Thoracic aorta (tissue), 2 donors: ENCODE measurements at regions not wholly inside any gene's neighbourhood (a gene's known extent, or its start where the extent isn't known, plus 50 kb on each side); places are given as distances from the start of the nearest gene placed in this dataset.

Experiments used
- ATAC-seq: fragments of 150-250 bp; one replicate; pipeline ENCODE4 v1.8.0; 2017; ENCODE audit warnings: low read depth; ENCODE audit not compliant: insufficient number of reproducible peaks, low FRiP score
- DNase-seq: peaks from one replicate; pipeline ENCODE4 v3.0.0-alpha.2; 2020; ENCODE audit warnings: low spot score
- H3K27ac ChIP-seq, 2 donors: fragments of 200-600 bp; sonication (generic); 1 replicate in 1 of 2; 2 replicates in 1 of 2; pipeline ENCODE4 v1.5.1; 2016; ENCODE audit warnings: mild to moderate bottlenecking in 2 of 2, moderate library complexity in 2 of 2
- H3K27me3 ChIP-seq: fragments of 200-600 bp; sonication (generic); replicated peaks from 2 replicates; pipeline ENCODE4 v1.6.0; 2016; ENCODE audit warnings: mild to moderate bottlenecking; ENCODE audit not compliant: insufficient read depth
- H3K36me3 ChIP-seq: fragments of 200-600 bp; sonication (generic); one replicate; pipeline ENCODE4 v1.5.1; 2016
- H3K4me1 ChIP-seq, 2 donors: fragments of 200-600 bp; sonication (generic); 1 replicate in 1 of 2; 2 replicates in 1 of 2; pipeline versions ENCODE4 v1.5.1 to v1.6.0; 2016; ENCODE audit warnings: low read depth in 2 of 2, mild to moderate bottlenecking in 1 of 2; ENCODE audit not compliant: control insufficient read depth in 1 of 2
- H3K4me3 ChIP-seq: fragments of 200-600 bp; sonication (generic); 2 replicates; pipeline ENCODE4 v1.5.1; 2016; ENCODE audit warnings: mild to moderate bottlenecking
- H3K9me3 ChIP-seq: fragments of 200-600 bp; sonication (generic); 2 replicates; pipeline ENCODE4 v1.5.1; 2016
- CTCF ChIP-seq: fragments of 200-600 bp; sonication (generic); IDR thresholded peaks from one replicate; pipeline ENCODE4 v1.5.1; 2019; ENCODE audit warnings: antibody characterized with exemption

GRCh38 chr18:21997207-21998143 is 171.9 kb upstream of the GATA6 start:
- H3K4me3 ChIP-seq = peak overlapping the region; percentile 23
- DNase-seq = no peak
- peak overlapping the region; percentile 52 to 67 for H3K27ac ChIP-seq
- H3K4me1 ChIP-seq = peaks cover 5 to 47% of the 10 kb centered on the region in 2 donors
- H3K36me3 ChIP-seq = no peaks in the 10 kb centered on the region
- peak; percentile 78 for TF ChIP-seq CTCF
- H3K27me3 ChIP-seq = no peaks in the 10 kb centered on the region
- H3K9me3 ChIP-seq = no peaks in the 10 kb centered on the region
- peak; percentile 79 for ATAC-seq

- DNase-seq (no peak), ATAC-seq (no peak)
- Histone ChIP-seq H3K27ac (peak overlapping the region; percentile 52 to 67), H3K9me3 (no peaks in the 10 kb centered on the region), H3K27me3 (no peaks in the 10 kb centered on the region), H3K4me3 (peak overlapping the region; percentile 36), H3K36me3 (no peaks in the 10 kb centered on the region), H3K4me1 (peaks cover 5 to 47% of the 10 kb centered on the region in 2 donors)
- TF ChIP-seq CTCF = no peak
Measured at GRCh38 chr18:21998486-21998885, 170.9 kb upstream of the GATA6 start.

GRCh38 chr18:22001912-22002487 is 167.4 kb upstream of the GATA6 start:
- H3K27ac ChIP-seq = no peak overlapping the region
- H3K27me3 ChIP-seq = no peaks in the 10 kb centered on the region
- no peak for TF ChIP-seq CTCF
- H3K4me3 ChIP-seq = no peak overlapping the region
- H3K36me3 ChIP-seq = no peaks in the 10 kb centered on the region
- H3K4me1 ChIP-seq = peaks cover 5 to 53% of the 10 kb centered on the region in 2 donors
- ATAC-seq (no peak), DNase-seq (no peak)
- H3K9me3 ChIP-seq = no peaks in the 10 kb centered on the region

GRCh38 chr18:22005191-22005841 is 164.1 kb upstream of the GATA6 start:
- no peak for DNase-seq
- no peak for TF ChIP-seq CTCF

GRCh38 chr18:22006458-22006857 is 162.9 kb upstream of the GATA6 start:
- Histone ChIP-seq H3K27ac (no peak overlapping the region), H3K36me3 (no peaks in the 10 kb centered on the region), H3K4me3 (no peak overlapping the region), H3K4me1 (peaks cover 0 to 14% of the 10 kb centered on the region in 2 donors), H3K27me3 (no peaks in the 10 kb centered on the region), H3K9me3 (no peaks in the 10 kb centered on the region)
- no peak for ATAC-seq
- no peak for DNase-seq
- no peak for TF ChIP-seq CTCF

More at GRCh38 chr18:22005191-22005841, 164.1 kb upstream of the GATA6 start:
- no peak overlapping the region for H3K4me3 ChIP-seq
- H3K9me3 ChIP-seq = no peaks in the 10 kb centered on the region
- H3K27me3 ChIP-seq = no peaks in the 10 kb centered on the region
- no peaks in the 10 kb centered on the region for H3K36me3 ChIP-seq
- no peak overlapping the region for H3K27ac ChIP-seq
- peaks cover 0 to 21% of the 10 kb centered on the region in 2 donors for H3K4me1 ChIP-seq
- ATAC-seq = no peak
